ENCODE measurements at regions not wholly inside any gene's neighbourhood (a gene's known extent, or its start where the extent isn't known, plus 50 kb on each side); places are given as distances from the start of the nearest gene placed in this dataset.

DNA sequence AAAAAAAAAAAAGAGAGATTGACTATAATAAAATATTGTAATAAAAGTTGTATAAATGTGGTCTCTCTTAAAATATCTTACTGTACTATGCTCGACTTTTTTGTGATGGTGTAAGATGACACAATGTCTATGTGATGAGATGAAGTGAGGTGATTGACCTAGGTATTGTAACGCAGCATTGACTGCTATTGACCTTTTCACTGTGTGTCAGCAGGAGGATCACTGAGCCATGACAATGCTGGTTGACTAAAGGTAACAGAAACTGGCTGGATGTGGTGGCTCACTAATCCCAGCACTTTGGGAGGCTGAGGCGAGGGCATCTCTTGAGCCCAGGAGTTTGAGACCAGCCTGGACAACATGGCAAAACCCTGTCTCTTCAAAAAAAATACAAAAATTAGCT, 78.6 kb upstream of the MYO10 start:
- no peak overlapping the region for H3K4me3 Mint-ChIP-seq
- H3K9me3 Mint-ChIP-seq, result no peaks in the 10 kb centered on the region
- no peak for DNase-seq
- no peak overlapping the region for H3K27ac Mint-ChIP-seq
- no peaks in the 10 kb centered on the region; the same call in 1 of the 2 replicates for H3K36me3 Mint-ChIP-seq (ENCODE audit: low read depth)
- peaks cover 32% of the 10 kb centered on the region for H3K4me1 Mint-ChIP-seq (ENCODE audit: low read depth)
- TF ChIP-seq, protein P1, sequence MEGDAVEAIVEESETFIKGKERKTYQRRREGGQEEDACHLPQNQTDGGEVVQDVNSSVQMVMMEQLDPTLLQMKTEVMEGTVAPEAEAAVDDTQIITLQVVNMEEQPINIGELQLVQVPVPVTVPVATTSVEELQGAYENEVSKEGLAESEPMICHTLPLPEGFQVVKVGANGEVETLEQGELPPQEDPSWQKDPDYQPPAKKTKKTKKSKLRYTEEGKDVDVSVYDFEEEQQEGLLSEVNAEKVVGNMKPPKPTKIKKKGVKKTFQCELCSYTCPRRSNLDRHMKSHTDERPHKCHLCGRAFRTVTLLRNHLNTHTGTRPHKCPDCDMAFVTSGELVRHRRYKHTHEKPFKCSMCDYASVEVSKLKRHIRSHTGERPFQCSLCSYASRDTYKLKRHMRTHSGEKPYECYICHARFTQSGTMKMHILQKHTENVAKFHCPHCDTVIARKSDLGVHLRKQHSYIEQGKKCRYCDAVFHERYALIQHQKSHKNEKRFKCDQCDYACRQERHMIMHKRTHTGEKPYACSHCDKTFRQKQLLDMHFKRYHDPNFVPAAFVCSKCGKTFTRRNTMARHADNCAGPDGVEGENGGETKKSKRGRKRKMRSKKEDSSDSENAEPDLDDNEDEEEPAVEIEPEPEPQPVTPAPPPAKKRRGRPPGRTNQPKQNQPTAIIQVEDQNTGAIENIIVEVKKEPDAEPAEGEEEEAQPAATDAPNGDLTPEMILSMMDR (IDR thresholded peaks at IDR 0.05), result no peak
- 0 out of 2 replicates have a peak, but pooled peaks cover 1% of the 10 kb centered on the region for H3K27me3 Mint-ChIP-seq (ENCODE audit: insufficient read depth)

GRCh38 chr5:17018871-17019270, 82.8 kb upstream of the MYO10 start:
- TF ChIP-seq, protein P1 (IDR thresholded peaks at IDR 0.05), result no peak
- Mint-ChIP-seq H3K36me3 (ENCODE audit: low read depth) (no peaks in the 10 kb centered on the region), H3K9me3 (no peaks in the 10 kb centered on the region), H3K27ac (no peak overlapping the region), H3K4me3 (no peak overlapping the region), H3K4me1 (ENCODE audit: low read depth) (peaks cover 56% of the 10 kb centered on the region), H3K27me3 (ENCODE audit: insufficient read depth) (no peaks in the 10 kb centered on the region)
- DNase-seq, result no peak

DNA sequence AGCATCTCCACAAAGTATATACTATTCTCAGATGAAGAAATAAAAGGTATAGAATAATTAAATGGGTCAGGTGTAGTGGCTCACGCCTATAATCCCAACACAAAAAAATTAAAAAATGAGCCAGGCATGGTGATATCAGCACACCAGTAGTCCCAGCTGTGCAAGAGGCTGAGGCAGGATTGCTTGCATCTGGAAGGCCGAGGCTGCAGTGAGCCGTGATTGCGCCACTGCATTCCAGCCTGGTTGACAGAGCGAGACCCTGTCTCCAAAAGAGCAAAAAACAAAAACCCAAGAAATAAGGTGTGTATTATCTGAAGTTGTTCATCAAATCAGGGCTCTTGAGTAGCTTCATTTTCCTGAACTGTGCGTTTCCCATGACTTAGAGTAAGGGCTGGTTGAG, 83.2 kb upstream of the MYO10 start:
- peaks cover 58% of the 10 kb centered on the region for H3K4me1 Mint-ChIP-seq (ENCODE audit: low read depth)
- no peaks in the 10 kb centered on the region for H3K9me3 Mint-ChIP-seq
- TF ChIP-seq, protein P1 (IDR thresholded peaks at IDR 0.05), result no peak
- H3K27ac Mint-ChIP-seq, result peak overlapping the region; percentile 89; the same call in 1 of the 2 replicates
- H3K4me3 Mint-ChIP-seq, result no peak overlapping the region; the same call in 1 of the 2 replicates
- H3K36me3 Mint-ChIP-seq (ENCODE audit: low read depth), result no peaks in the 10 kb centered on the region
- no peaks in the 10 kb centered on the region for H3K27me3 Mint-ChIP-seq (ENCODE audit: insufficient read depth)
- DNase-seq, result no peak

- peaks cover 69% of the 10 kb centered on the region for H3K4me1 Mint-ChIP-seq (ENCODE audit: low read depth)
- no peaks in the 10 kb centered on the region for H3K27me3 Mint-ChIP-seq (ENCODE audit: insufficient read depth)
- peak overlapping the region; percentile 81 for H3K4me3 Mint-ChIP-seq
- H3K36me3 Mint-ChIP-seq (ENCODE audit: low read depth), result no peaks in the 10 kb centered on the region
- peak overlapping the region; percentile 89 for H3K27ac Mint-ChIP-seq
- H3K9me3 Mint-ChIP-seq, result no peaks in the 10 kb centered on the region
- TF ChIP-seq, protein P1 (IDR thresholded peaks at IDR 0.05), result no peak
- DNase-seq, result no peak
These were observed 84.9 kb upstream of the MYO10 start for GRCh38 chr5:17020678-17021601.

GRCh38 chr5:17021602-17021932, 85.5 kb upstream of the MYO10 start:
- Mint-ChIP-seq H3K27ac (peak overlapping the region; percentile 89), H3K27me3 (ENCODE audit: insufficient read depth) (no peaks in the 10 kb centered on the region), H3K36me3 (ENCODE audit: low read depth) (no peaks in the 10 kb centered on the region), H3K4me1 (ENCODE audit: low read depth) (peaks cover 69% of the 10 kb centered on the region), H3K4me3 (peak overlapping the region; percentile 81), H3K9me3 (no peaks in the 10 kb centered on the region)
- TF ChIP-seq, protein P1 (IDR thresholded peaks at IDR 0.05), result no peak
- DNase-seq, result peak; percentile 52
